NB4 (cell line): ENCODE measurements at regions not wholly inside any gene's neighbourhood (a gene's known extent, or its start where the extent isn't known, plus 50 kb on each side); places are given as distances from the start of the nearest gene placed in this dataset.

ENCODE experiments used
- CTCF ChIP-seq: IDR thresholded peaks from one replicate; pipeline ENCODE4 v1.5.1; 2012; ENCODE audit warnings: low read depth, low read length
- MYC ChIP-seq: IDR thresholded peaks from 2 replicates; pipeline ENCODE4 v1.6.1; 2011; ENCODE audit warnings: low read depth, low read length

GRCh38 chr3:191566469-191566868 is 105.5 kb downstream of the PYDC2 start:
- TF ChIP-seq CTCF = no peak
- no peak for TF ChIP-seq MYC
